NCI-H128 (cell line): ENCODE measurements at regions not wholly inside any gene's neighbourhood (a gene's known extent, or its start where the extent isn't known, plus 50 kb on each side); places are given as distances from the start of the nearest gene placed in this dataset.

Source experiments
- DNase-seq: peaks from one replicate; lab custom pipeline; 2025; ENCODE audit not compliant: unreplicated experiment; lab: John Stamatoyannopoulos, UW

GRCh38 chr13:72534951-72535640, 192.3 kb downstream of the MZT1 start:
- DNase-seq: no peak

GRCh38 chr13:72530471-72530870, 197.0 kb downstream of the MZT1 start:
- no peak for DNase-seq

- DNase-seq: no peak
Observed at GRCh38 chr13:72527333-72527732, 200.1 kb downstream of the MZT1 start.

- DNase-seq: no peak
Observed at GRCh38 chr13:72523593-72523992, 203.8 kb downstream of the MZT1 start.

GRCh38 chr13:72523049-72523448, 204.4 kb downstream of the MZT1 start:
- no peak for DNase-seq

- no peak for DNase-seq
Observed at GRCh38 chr13:72521940-72522661, 205.3 kb downstream of the MZT1 start.

GRCh38 chr13:72514146-72514545, 213.3 kb downstream of the MZT1 start:
- no peak for DNase-seq

GRCh38 chr13:72508392-72508791, 219.0 kb downstream of the MZT1 start:
- no peak for DNase-seq

- no peak for DNase-seq
Observed at GRCh38 chr13:72507416-72508199, 219.8 kb downstream of the MZT1 start.

GRCh38 chr13:72506706-72507105, 220.7 kb downstream of the MZT1 start:
- no peak for DNase-seq

GRCh38 chr13:72505376-72505775, 222.1 kb downstream of the MZT1 start:
- no peak for DNase-seq

GRCh38 chr13:72504131-72504841, 223.1 kb downstream of the MZT1 start:
- DNase-seq: no peak

- no peak for DNase-seq
Observed at GRCh38 chr13:72500851-72501250, 226.6 kb downstream of the MZT1 start.

GRCh38 chr13:72495681-72496080, 231.7 kb downstream of the MZT1 start:
- no peak for DNase-seq

GRCh38 chr13:72489751-72490150, 237.7 kb downstream of the MZT1 start:
- DNase-seq: no peak

- no peak for DNase-seq
Observed at GRCh38 chr13:72473321-72473720, 254.1 kb downstream of the MZT1 start.

- no peak for DNase-seq
Observed at GRCh38 chr13:72469906-72470305, 257.5 kb downstream of the MZT1 start.

GRCh38 chr13:72463561-72463960, 263.9 kb downstream of the MZT1 start:
- no peak for DNase-seq

- no peak for DNase-seq
Observed at GRCh38 chr13:72462726-72463125, 264.7 kb downstream of the MZT1 start.

- no peak for DNase-seq
Observed at GRCh38 chr13:72462166-72462565, 265.3 kb downstream of the MZT1 start.

GRCh38 chr13:72458701-72459100, 268.7 kb downstream of the MZT1 start:
- no peak for DNase-seq
